Stomach (tissue), 8 donors: ENCODE measurements at regions not wholly inside any gene's neighbourhood (a gene's known extent, or its start where the extent isn't known, plus 50 kb on each side); places are given as distances from the start of the nearest gene placed in this dataset.

Experiments
- DNase-seq, 2 donors: peaks; one replicate each; pipeline versions ENCODE4 v3.0.0 to v3.0.0-alpha.2; 2013 to 2019
- H3K27ac ChIP-seq, 5 donors: fragments of 200-600 bp in 4 of 5; sonication (generic) in 4 of 5; one replicate each; pipeline ENCODE4 v1.5.1; 2013 to 2019; ENCODE audit warnings: mild to moderate bottlenecking in 1 of 5, moderate library complexity in 1 of 5
- H3K27me3 ChIP-seq, 3 donors: fragments of 200-600 bp; sonication (generic); one replicate each; pipeline ENCODE4 v1.5.1; 2017 to 2019; ENCODE audit warnings: mixed run types in 1 of 3
- H3K36me3 ChIP-seq, 4 donors: fragments of 200-600 bp; sonication (generic); 1 replicate in 3 of 4; 2 replicates in 1 of 4; pipeline ENCODE4 v1.5.1; 2016 to 2019
- H3K4me1 ChIP-seq, 4 donors: fragments of 200-600 bp; sonication (generic); one replicate each; pipeline ENCODE4 v1.5.1; 2016 to 2019
- H3K4me3 ChIP-seq, 4 donors: fragments of 200-600 bp; sonication (generic) in 3 of 4; one replicate each; pipeline ENCODE4 v1.5.1; 2016 to 2019; ENCODE audit warnings: mild to moderate bottlenecking in 1 of 4
- H3K9me3 ChIP-seq, 4 donors: fragments of 200-600 bp; sonication (generic); one replicate each; pipeline ENCODE4 v1.5.1; 2016 to 2019
- EP300 ChIP-seq: sonication (generic); formaldehyde crosslinking; IDR thresholded peaks from one replicate; pipeline ENCODE4 v1.6.1; 2017; ENCODE audit warnings: antibody characterized with exemption
- POLR2A ChIP-seq, 4 donors: fragments of 450-650 bp; IDR thresholded peaks; one replicate each; pipeline ENCODE4 v1.6.1; 2016; ENCODE audit warnings: antibody characterized with exemption in 4 of 4, control low read depth in 2 of 4, mild to moderate bottlenecking in 1 of 4, moderate library complexity in 1 of 4
- POLR2AphosphoS5 ChIP-seq, 3 donors: sonication (generic); formaldehyde crosslinking; IDR thresholded peaks; one replicate each; pipeline ENCODE4 v1.6.1; 2016; ENCODE audit warnings: antibody characterized with exemption in 3 of 3
- WGBS, 5 donors: extraction: QIAGEN DNeasy Blood & Tissue Kit in 3 of 5; methylation state at CpG; one replicate each; pipeline versions ENCODE4 v1.1.5 to v1.1.7; 2013 to 2018; 5-methylcytosine and 5-hydroxymethylcytosine counted together
- intact Hi-C: fragments of 100-400 bp; cut with DNase I; formaldehyde crosslinking; loops from one replicate; pipeline ENCODE4 v1.15.1; 2023; ENCODE audit warnings: low total_unique reads
- TF ChIP-seq, protein P1 (sequence below), 7 experiments: fragments of 450-650 bp in 4 of 7; fragments of 200-600 bp in 3 of 7; sonication (generic) in 3 of 7; IDR thresholded peaks; one replicate each; pipeline ENCODE4 v1.5.1; 2016 to 2019; ENCODE audit warnings: antibody characterized with exemption in 7 of 7, control low read depth in 2 of 7, mild to moderate bottlenecking in 1 of 7
- donor health status: healthy with polysubstance abuse.
- donor health status: Bipolar disorder and iron deficiency.
- donor health status: healthy.

DNA sequence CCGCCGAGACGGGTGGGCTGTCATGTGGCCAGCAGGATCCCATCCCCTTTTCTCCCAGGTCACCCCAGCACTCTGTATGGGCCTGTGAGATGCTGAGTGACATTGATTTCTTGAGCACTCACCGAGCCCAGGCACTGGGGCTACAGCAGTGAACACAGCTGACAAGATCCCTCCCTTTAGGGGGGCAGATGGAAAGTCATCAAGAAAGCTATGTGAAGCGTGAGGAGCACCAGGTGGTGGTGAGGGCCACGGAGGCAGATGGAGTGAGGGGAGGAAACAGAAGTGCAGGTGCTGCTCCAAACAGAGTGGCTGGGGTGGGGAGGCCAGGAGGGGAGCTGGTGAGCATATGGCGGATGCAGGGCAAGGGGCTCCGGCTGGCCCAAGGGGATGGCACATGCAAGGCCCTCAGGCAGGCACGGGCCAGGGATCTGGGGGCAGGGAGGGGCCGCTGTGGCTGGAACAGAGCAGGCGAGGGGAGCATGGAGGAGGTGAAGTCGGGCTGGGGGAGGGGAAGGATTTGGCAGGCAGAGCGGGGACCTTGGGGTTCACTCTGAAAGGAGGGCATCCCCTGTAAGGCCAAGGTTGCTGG is 184.0 kb downstream of the BMP7 start:
- Histone ChIP-seq H3K27ac (no peak overlapping the region), H3K4me3 (no peak overlapping the region), H3K9me3 (peaks cover 0 to 37% (median 29%) of the 10 kb centered on the region in 4 donors), H3K27me3 (peaks cover 0 to 43% (median 3%) of the 10 kb centered on the region in 3 donors), H3K36me3 (no peaks in the 10 kb centered on the region), H3K4me1 (no peaks in the 10 kb centered on the region)
- 67 to 79% (median 77%) methylated on average over 13 of the region's 13 CpGs for WGBS, 5 donors
- no peak for DNase-seq
- TF ChIP-seq EP300 (no peak), POLR2AphosphoS5 (IDR thresholded peaks at IDR 0.05) (no peak), POLR2A (IDR thresholded peaks at IDR 0.05) (no peak)
- TF ChIP-seq, protein P1, sequence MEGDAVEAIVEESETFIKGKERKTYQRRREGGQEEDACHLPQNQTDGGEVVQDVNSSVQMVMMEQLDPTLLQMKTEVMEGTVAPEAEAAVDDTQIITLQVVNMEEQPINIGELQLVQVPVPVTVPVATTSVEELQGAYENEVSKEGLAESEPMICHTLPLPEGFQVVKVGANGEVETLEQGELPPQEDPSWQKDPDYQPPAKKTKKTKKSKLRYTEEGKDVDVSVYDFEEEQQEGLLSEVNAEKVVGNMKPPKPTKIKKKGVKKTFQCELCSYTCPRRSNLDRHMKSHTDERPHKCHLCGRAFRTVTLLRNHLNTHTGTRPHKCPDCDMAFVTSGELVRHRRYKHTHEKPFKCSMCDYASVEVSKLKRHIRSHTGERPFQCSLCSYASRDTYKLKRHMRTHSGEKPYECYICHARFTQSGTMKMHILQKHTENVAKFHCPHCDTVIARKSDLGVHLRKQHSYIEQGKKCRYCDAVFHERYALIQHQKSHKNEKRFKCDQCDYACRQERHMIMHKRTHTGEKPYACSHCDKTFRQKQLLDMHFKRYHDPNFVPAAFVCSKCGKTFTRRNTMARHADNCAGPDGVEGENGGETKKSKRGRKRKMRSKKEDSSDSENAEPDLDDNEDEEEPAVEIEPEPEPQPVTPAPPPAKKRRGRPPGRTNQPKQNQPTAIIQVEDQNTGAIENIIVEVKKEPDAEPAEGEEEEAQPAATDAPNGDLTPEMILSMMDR (IDR thresholded peaks at IDR 0.05), result no peak
- intact Hi-C loops, result no loop called here

DNA sequence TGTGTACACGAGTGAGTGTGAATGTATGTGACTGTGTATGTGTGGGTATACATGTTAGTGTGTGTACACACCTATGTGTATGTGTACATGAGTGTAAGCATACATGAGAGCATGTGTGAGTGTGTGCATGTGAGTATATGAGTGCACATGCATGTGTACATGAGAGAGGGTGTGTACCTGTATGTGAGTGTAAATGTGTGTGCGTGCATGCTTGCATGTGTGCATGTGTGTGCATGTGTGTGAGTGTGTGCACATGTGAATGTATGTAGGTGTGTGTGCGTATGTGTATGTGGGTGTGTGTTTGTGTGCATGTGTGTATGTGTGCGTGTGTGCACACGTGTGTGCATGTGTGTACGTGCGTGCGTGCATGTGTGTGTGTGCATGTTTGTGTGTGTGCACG is 183.4 kb downstream of the BMP7 start:
- H3K4me3 ChIP-seq, result no peak overlapping the region
- H3K36me3 ChIP-seq, result no peaks in the 10 kb centered on the region
- H3K27me3 ChIP-seq, result peaks cover 0 to 49% (median 3%) of the 10 kb centered on the region in 3 donors
- no peak overlapping the region for H3K27ac ChIP-seq
- H3K4me1 ChIP-seq, result no peaks in the 10 kb centered on the region
- intact Hi-C loops, result no loop called here
- peaks cover 0 to 33% (median 26%) of the 10 kb centered on the region in 4 donors for H3K9me3 ChIP-seq
- no peak for DNase-seq
- TF ChIP-seq EP300 (no peak), POLR2AphosphoS5 (IDR thresholded peaks at IDR 0.05) (no peak), POLR2A (IDR thresholded peaks at IDR 0.05) (no peak)
- TF ChIP-seq, protein P1 (IDR thresholded peaks at IDR 0.05), result no peak
- 81 to 96% (median 86%) methylated on average over 8 to 9 of the region's 9 CpGs for WGBS, 5 donors

DNA sequence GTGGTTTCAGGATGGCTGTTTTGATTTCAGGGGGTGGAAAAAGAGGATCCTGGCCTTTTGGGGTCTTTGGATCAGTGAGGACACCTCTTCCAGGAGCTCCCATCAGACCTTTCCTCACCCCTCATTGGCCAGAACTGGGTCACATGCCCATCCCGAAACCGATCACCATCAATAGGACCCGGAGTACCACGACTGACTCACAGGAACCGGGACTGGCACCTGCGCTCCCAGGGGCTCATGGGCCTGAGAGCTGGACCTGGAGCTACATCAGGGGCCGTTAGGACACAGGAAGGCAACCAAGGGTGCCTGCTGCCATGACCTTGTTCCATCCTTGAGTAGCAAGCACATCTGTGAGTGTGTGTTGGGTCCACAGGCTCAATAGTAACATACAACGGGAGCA is 180.4 kb downstream of the BMP7 start:
- DNase-seq, result no peak
- 78 to 88% (median 84%) methylated on average over 8 of the region's 8 CpGs for WGBS, 5 donors
- intact Hi-C loops, result no loop called here

DNA sequence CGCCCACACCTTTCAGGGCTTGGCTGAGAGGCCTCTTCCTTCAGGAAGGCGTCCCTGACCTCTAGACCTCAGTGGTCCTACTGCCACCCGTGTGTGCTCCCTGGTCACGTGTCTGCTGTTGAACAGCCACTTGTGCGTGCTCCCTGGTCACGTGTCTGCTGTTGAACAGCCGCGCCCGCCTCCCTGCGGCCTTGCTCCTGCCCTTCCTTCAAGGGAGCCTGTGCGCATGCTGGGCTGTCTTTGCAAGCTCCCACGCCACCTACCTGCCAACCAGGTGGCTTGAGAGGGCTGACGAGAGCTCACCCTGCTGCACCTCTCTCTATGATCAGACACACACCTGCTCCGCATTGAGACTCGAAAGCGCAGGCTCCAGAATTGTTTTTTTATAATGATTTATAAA is 179.3 kb downstream of the BMP7 start:
- peak in 1 of 2 donors; percentile 48 for DNase-seq
- no peak overlapping the region for H3K27ac ChIP-seq
- TF ChIP-seq POLR2A (IDR thresholded peaks at IDR 0.05) (no peak), EP300 (no peak), POLR2AphosphoS5 (IDR thresholded peaks at IDR 0.05) (no peak)
- TF ChIP-seq, protein P1 (IDR thresholded peaks at IDR 0.05), result no peak
- WGBS, 5 donors, result 36 to 52% (median 41%) methylated on average over 15 to 16 of the region's 16 CpGs
- peaks cover 0 to 6% (median 0%) of the 10 kb centered on the region in 4 donors for H3K9me3 ChIP-seq
- intact Hi-C loops, result no loop called here
- H3K4me1 ChIP-seq, result peaks cover 0 to 9% (median 4%) of the 10 kb centered on the region in 4 donors
- no peaks in the 10 kb centered on the region for H3K36me3 ChIP-seq
- H3K27me3 ChIP-seq, result peaks cover 0 to 64% (median 3%) of the 10 kb centered on the region in 3 donors
- no peak overlapping the region for H3K4me3 ChIP-seq

More for the DNA sequence above, 180.4 kb downstream of the BMP7 start:
- Histone ChIP-seq H3K27ac (no peak overlapping the region), H3K4me3 (no peak overlapping the region), H3K4me1 (peaks cover 0 to 4% (median 0%) of the 10 kb centered on the region in 4 donors), H3K27me3 (peaks cover 0 to 66% (median 3%) of the 10 kb centered on the region in 3 donors), H3K9me3 (peaks cover 0 to 6% (median 1%) of the 10 kb centered on the region in 4 donors), H3K36me3 (no peaks in the 10 kb centered on the region)
- TF ChIP-seq, protein P1 (IDR thresholded peaks at IDR 0.05), result no peak
- TF ChIP-seq POLR2A (IDR thresholded peaks at IDR 0.05), result no peak
- no peak for TF ChIP-seq EP300
- TF ChIP-seq POLR2AphosphoS5 (IDR thresholded peaks at IDR 0.05), result no peak
